HCT116 (cell line): ENCODE measurements at regions not wholly inside any gene's neighbourhood (a gene's known extent, or its start where the extent isn't known, plus 50 kb on each side); places are given as distances from the start of the nearest gene placed in this dataset.
"Not testable (repeated sequence)": the region's sequence is repeated elsewhere in the genome, so short reads cannot be mapped to it uniquely, and the experiment has no call there.

ENCODE experiments used
- EGR1 ChIP-seq: IDR thresholded peaks from 2 replicates; pipeline ENCODE4 v1.6.1; 2012; ENCODE audit warnings: low read depth
- EZH2 ChIP-seq: fragments of 200-600 bp; sonication (generic); IDR thresholded peaks from 2 replicates; pipeline ENCODE4 v1.6.1; 2017; ENCODE audit warnings: antibody characterized with exemption, mixed run types
- JUND ChIP-seq: IDR thresholded peaks from 2 replicates; pipeline ENCODE4 v1.6.1; 2012
- POLR2A ChIP-seq: IDR thresholded peaks from 2 replicates; pipeline ENCODE4 v1.7.0; 2011; ENCODE audit warnings: borderline replicate concordance; ENCODE audit not compliant: insufficient read depth, insufficient read length; ENCODE audit errors: extremely low read depth
- POLR2AphosphoS5 ChIP-seq: IDR thresholded peaks from 2 replicates; pipeline ENCODE4 v1.6.1; 2011; ENCODE audit warnings: mild to moderate bottlenecking, low read depth, low read length, moderate library complexity
- SIN3A ChIP-seq: IDR thresholded peaks from 2 replicates; pipeline ENCODE4 v1.6.1; 2012; ENCODE audit warnings: low read depth
- YY1 ChIP-seq: IDR thresholded peaks from 2 replicates; pipeline ENCODE4 v1.6.1; 2011; ENCODE audit warnings: low read length, low read depth, moderate library complexity, mild to moderate bottlenecking; ENCODE audit not compliant: insufficient replicate concordance; ENCODE audit errors: extremely low read depth
- TF ChIP-seq, protein P1 (sequence below): IDR thresholded peaks from 2 replicates; pipeline ENCODE4 v1.6.1; 2012; ENCODE audit warnings: low read depth
- TF ChIP-seq, protein P2 (sequence below): IDR thresholded peaks from 2 replicates; pipeline ENCODE4 v1.6.1; 2012
- TF ChIP-seq, protein P3 (sequence below), 3 experiments: fragments of 200-600 bp in 1 of 3; sonication (generic) in 1 of 3; IDR thresholded peaks in 2 of 3; conservative IDR thresholded peaks in 1 of 3; 2 replicates each; pipeline ENCODE4 v1.5.1; 2012 to 2017; ENCODE audit warnings: low read depth in 2 of 3, low read length in 2 of 3, antibody characterized with exemption in 1 of 3, borderline replicate concordance in 1 of 3, control low read depth in 1 of 3, mild to moderate bottlenecking in 1 of 3, mixed read lengths in 1 of 3, mixed run types in 1 of 3, moderate library complexity in 1 of 3; ENCODE audit not compliant: insufficient read depth in 1 of 3

DNA sequence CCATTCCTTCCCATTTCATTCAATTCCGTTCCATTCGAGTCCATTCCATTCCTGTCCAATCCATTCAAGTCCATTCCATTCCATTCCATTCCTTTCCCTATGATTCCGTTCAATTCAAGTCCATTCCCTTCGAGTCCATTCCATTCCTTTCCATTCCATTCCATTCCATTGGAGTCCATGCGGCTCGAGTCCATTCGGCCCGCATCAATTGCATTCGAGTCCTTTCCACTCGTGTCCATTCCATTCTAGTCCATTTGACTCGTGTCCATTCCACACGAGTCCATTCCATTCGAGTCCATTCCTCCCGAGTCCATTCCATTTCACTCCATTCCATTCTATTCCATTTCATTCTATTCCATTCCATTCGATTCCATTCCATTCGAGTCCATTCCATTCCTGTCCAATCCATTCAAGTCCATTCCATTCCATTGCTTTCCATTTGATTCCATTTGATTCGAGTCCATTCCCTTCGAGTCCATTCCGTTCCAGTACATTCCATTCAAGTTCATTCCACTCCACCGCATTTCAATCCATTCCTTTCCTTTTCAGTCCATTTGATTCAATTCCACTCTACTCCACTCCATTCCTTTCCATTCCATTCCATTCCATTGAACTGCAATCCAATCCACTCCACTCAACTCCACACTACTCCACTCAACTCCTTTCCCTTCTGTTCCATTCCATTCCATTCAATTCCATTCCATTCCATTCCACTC lies 2565.9 kb upstream of the TPTE start:
- TF ChIP-seq POLR2A, POLR2AphosphoS5, EGR1, EZH2, SIN3A, JUND, YY1: not testable (repeated sequence)
- TF ChIP-seq, protein P1, sequence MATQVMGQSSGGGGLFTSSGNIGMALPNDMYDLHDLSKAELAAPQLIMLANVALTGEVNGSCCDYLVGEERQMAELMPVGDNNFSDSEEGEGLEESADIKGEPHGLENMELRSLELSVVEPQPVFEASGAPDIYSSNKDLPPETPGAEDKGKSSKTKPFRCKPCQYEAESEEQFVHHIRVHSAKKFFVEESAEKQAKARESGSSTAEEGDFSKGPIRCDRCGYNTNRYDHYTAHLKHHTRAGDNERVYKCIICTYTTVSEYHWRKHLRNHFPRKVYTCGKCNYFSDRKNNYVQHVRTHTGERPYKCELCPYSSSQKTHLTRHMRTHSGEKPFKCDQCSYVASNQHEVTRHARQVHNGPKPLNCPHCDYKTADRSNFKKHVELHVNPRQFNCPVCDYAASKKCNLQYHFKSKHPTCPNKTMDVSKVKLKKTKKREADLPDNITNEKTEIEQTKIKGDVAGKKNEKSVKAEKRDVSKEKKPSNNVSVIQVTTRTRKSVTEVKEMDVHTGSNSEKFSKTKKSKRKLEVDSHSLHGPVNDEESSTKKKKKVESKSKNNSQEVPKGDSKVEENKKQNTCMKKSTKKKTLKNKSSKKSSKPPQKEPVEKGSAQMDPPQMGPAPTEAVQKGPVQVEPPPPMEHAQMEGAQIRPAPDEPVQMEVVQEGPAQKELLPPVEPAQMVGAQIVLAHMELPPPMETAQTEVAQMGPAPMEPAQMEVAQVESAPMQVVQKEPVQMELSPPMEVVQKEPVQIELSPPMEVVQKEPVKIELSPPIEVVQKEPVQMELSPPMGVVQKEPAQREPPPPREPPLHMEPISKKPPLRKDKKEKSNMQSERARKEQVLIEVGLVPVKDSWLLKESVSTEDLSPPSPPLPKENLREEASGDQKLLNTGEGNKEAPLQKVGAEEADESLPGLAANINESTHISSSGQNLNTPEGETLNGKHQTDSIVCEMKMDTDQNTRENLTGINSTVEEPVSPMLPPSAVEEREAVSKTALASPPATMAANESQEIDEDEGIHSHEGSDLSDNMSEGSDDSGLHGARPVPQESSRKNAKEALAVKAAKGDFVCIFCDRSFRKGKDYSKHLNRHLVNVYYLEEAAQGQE = not testable (repeated sequence)
- TF ChIP-seq, protein P2, sequence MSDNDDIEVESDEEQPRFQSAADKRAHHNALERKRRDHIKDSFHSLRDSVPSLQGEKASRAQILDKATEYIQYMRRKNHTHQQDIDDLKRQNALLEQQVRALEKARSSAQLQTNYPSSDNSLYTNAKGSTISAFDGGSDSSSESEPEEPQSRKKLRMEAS = not testable (repeated sequence)
- TF ChIP-seq, protein P3, sequence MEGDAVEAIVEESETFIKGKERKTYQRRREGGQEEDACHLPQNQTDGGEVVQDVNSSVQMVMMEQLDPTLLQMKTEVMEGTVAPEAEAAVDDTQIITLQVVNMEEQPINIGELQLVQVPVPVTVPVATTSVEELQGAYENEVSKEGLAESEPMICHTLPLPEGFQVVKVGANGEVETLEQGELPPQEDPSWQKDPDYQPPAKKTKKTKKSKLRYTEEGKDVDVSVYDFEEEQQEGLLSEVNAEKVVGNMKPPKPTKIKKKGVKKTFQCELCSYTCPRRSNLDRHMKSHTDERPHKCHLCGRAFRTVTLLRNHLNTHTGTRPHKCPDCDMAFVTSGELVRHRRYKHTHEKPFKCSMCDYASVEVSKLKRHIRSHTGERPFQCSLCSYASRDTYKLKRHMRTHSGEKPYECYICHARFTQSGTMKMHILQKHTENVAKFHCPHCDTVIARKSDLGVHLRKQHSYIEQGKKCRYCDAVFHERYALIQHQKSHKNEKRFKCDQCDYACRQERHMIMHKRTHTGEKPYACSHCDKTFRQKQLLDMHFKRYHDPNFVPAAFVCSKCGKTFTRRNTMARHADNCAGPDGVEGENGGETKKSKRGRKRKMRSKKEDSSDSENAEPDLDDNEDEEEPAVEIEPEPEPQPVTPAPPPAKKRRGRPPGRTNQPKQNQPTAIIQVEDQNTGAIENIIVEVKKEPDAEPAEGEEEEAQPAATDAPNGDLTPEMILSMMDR (IDR thresholded peaks at IDR 0.05 in 2 of 3, conservative IDR thresholded peaks at IDR 0.05 in 1 of 3; ENCODE audit: borderline replicate concordance in 1 of 3, insufficient read depth in 1 of 3, low read depth in 2 of 3, low read length in 2 of 3) = not testable (repeated sequence)
